BLaER1 treated with 17β-estradiol and CSF1 and Interleukin-3, amounts not matched to agents 10 nM and 100 nM (cell line): ENCODE measurements at regions not wholly inside any gene's neighbourhood (a gene's known extent, or its start where the extent isn't known, plus 50 kb on each side); places are given as distances from the start of the nearest gene placed in this dataset.

Source experiments
- H3K27ac ChIP-seq, 11 experiments: shearing (Covaris generic); formaldehyde crosslinking; 2 replicates each; pipeline ENCODE4 v1.8.1; 2022
- H3K27me3 ChIP-seq, 11 experiments: shearing (Covaris generic); formaldehyde crosslinking; 2 replicates each; pipeline ENCODE4 v1.8.1; 2022
- H3K36me3 ChIP-seq, 11 experiments: shearing (Covaris generic); formaldehyde crosslinking; 2 replicates each; pipeline ENCODE4 v1.8.1; 2022
- H3K4me1 ChIP-seq, 10 experiments: shearing (Covaris generic); formaldehyde crosslinking; 2 replicates each; pipeline ENCODE4 v1.8.1; 2022
- H3K4me2 ChIP-seq, 11 experiments: shearing (Covaris generic); formaldehyde crosslinking; 2 replicates each; pipeline ENCODE4 v1.8.1; 2022
- H3K4me3 ChIP-seq, 10 experiments: shearing (Covaris generic); formaldehyde crosslinking; 2 replicates each; pipeline ENCODE4 v1.8.1; 2022
- H3K9ac ChIP-seq, 11 experiments: shearing (Covaris generic); formaldehyde crosslinking; 2 replicates each; pipeline ENCODE4 v1.8.1; 2022
- H3K9me3 ChIP-seq, 11 experiments: shearing (Covaris generic); formaldehyde crosslinking; replicated peaks in 1 of 11; 2 replicates each; pipeline ENCODE4 v1.8.1; 2022
- H4K20me1 ChIP-seq, 11 experiments: shearing (Covaris generic); formaldehyde crosslinking; 2 replicates each; pipeline ENCODE4 v1.8.1; 2022
- Cebpa-rat ChIP-seq, 11 experiments: shearing (Covaris generic); IDR thresholded peaks; 2 replicates each; pipeline ENCODE4 v1.8.1; 2022

GRCh38 chr2:19009510-19009909 is 348.9 kb downstream of the OSR1 start:
- Histone ChIP-seq H4K20me1 (no peaks in the 10 kb centered on the region), H3K9me3 (peaks cover 0 to 2% (median 0%) of the 10 kb centered on the region in 11 experiments; a peak in 1 of 22 replicates), H3K36me3 (no peaks in the 10 kb centered on the region), H3K27ac (no peak overlapping the region), H3K9ac (no peak overlapping the region), H3K27me3 (no peaks in the 10 kb centered on the region), H3K4me1 (no peaks in the 10 kb centered on the region), H3K4me2 (no peak overlapping the region), H3K4me3 (no peak overlapping the region)
- no peak for TF ChIP-seq Cebpa-rat (IDR thresholded peaks at IDR 0.05)

GRCh38 chr2:19003554-19003953 is 354.9 kb downstream of the OSR1 start:
- H3K4me3 ChIP-seq, result no peak overlapping the region
- H3K9ac ChIP-seq, result no peak overlapping the region
- no peaks in the 10 kb centered on the region for H3K27me3 ChIP-seq
- H3K4me2 ChIP-seq, result no peak overlapping the region
- H3K27ac ChIP-seq, result no peak overlapping the region
- no peaks in the 10 kb centered on the region for H4K20me1 ChIP-seq
- H3K36me3 ChIP-seq, result no peaks in the 10 kb centered on the region
- H3K9me3 ChIP-seq, result no peaks in the 10 kb centered on the region
- 0 out of 20 replicates have a peak, but pooled peaks cover 0 to 2% (median 0%) of the 10 kb centered on the region in 10 experiments for H3K4me1 ChIP-seq
- TF ChIP-seq Cebpa-rat (IDR thresholded peaks at IDR 0.05), result no peak

- H3K4me2 ChIP-seq, result no peak overlapping the region
- no peaks in the 10 kb centered on the region for H3K9me3 ChIP-seq
- no peak for TF ChIP-seq Cebpa-rat (IDR thresholded peaks at IDR 0.05)
- H4K20me1 ChIP-seq, result no peaks in the 10 kb centered on the region
- no peak overlapping the region for H3K27ac ChIP-seq
- no peaks in the 10 kb centered on the region for H3K36me3 ChIP-seq
- no peak overlapping the region for H3K4me3 ChIP-seq
- H3K4me1 ChIP-seq, result 0 out of 20 replicates have a peak, but pooled peaks cover 0 to 6% (median 0%) of the 10 kb centered on the region in 10 experiments
- no peaks in the 10 kb centered on the region for H3K27me3 ChIP-seq
- no peak overlapping the region for H3K9ac ChIP-seq
Measured at GRCh38 chr2:19000776-19001175, 357.6 kb downstream of the OSR1 start.

GRCh38 chr2:18999198-18999597 is 359.2 kb downstream of the OSR1 start:
- no peak overlapping the region for H3K4me3 ChIP-seq
- H3K4me2 ChIP-seq, result no peak overlapping the region
- no peaks in the 10 kb centered on the region for H4K20me1 ChIP-seq
- H3K27ac ChIP-seq, result no peak overlapping the region
- H3K36me3 ChIP-seq, result no peaks in the 10 kb centered on the region
- H3K9me3 ChIP-seq, result no peaks in the 10 kb centered on the region
- no peak for TF ChIP-seq Cebpa-rat (IDR thresholded peaks at IDR 0.05)
- 0 out of 20 replicates have a peak, but pooled peaks cover 0 to 6% (median 0%) of the 10 kb centered on the region in 10 experiments for H3K4me1 ChIP-seq
- no peak overlapping the region for H3K9ac ChIP-seq
- H3K27me3 ChIP-seq, result no peaks in the 10 kb centered on the region

- Histone ChIP-seq H3K4me2 (no peak overlapping the region; a peak in 1 of 22 replicates), H3K4me1 (0 out of 20 replicates have a peak, but pooled peaks cover 0 to 6% (median 0%) of the 10 kb centered on the region in 10 experiments), H3K36me3 (no peaks in the 10 kb centered on the region), H3K4me3 (no peak overlapping the region), H3K27me3 (no peaks in the 10 kb centered on the region), H3K27ac (no peak overlapping the region), H3K9ac (no peak overlapping the region), H3K9me3 (no peaks in the 10 kb centered on the region), H4K20me1 (no peaks in the 10 kb centered on the region)
- TF ChIP-seq Cebpa-rat (IDR thresholded peaks at IDR 0.05), result no peak
Measured at GRCh38 chr2:18998491-18998890, 359.9 kb downstream of the OSR1 start.

- no peak for TF ChIP-seq Cebpa-rat (IDR thresholded peaks at IDR 0.05)
- no peak overlapping the region for H3K4me2 ChIP-seq
- no peak overlapping the region for H3K9ac ChIP-seq
- no peak overlapping the region for H3K27ac ChIP-seq
- H3K36me3 ChIP-seq, result no peaks in the 10 kb centered on the region
- no peaks in the 10 kb centered on the region for H4K20me1 ChIP-seq
- H3K27me3 ChIP-seq, result no peaks in the 10 kb centered on the region
- 0 out of 20 replicates have a peak, but pooled peaks cover 0 to 6% (median 0%) of the 10 kb centered on the region in 10 experiments for H3K4me1 ChIP-seq
- no peaks in the 10 kb centered on the region for H3K9me3 ChIP-seq
- H3K4me3 ChIP-seq, result no peak overlapping the region
Measured at GRCh38 chr2:18993756-18994338, 364.6 kb downstream of the OSR1 start.

- Histone ChIP-seq H3K36me3 (no peaks in the 10 kb centered on the region), H3K27me3 (no peaks in the 10 kb centered on the region), H3K4me3 (no peak overlapping the region), H4K20me1 (no peaks in the 10 kb centered on the region), H3K9me3 (no peaks in the 10 kb centered on the region), H3K4me2 (no peak overlapping the region), H3K9ac (no peak overlapping the region), H3K4me1 (no peaks in the 10 kb centered on the region), H3K27ac (no peak overlapping the region)
- no peak for TF ChIP-seq Cebpa-rat (IDR thresholded peaks at IDR 0.05)
Measured at GRCh38 chr2:18991177-18992168, 366.9 kb downstream of the OSR1 start.

GRCh38 chr2:18988631-18989232 is 369.7 kb downstream of the OSR1 start:
- Histone ChIP-seq H3K4me2 (no peak overlapping the region), H3K27me3 (no peaks in the 10 kb centered on the region), H3K27ac (no peak overlapping the region)

GRCh38 chr2:18987592-18988073 is 370.8 kb downstream of the OSR1 start:
- no peak overlapping the region for H3K4me3 ChIP-seq
- TF ChIP-seq Cebpa-rat (IDR thresholded peaks at IDR 0.05), result no peak
- no peak overlapping the region for H3K4me2 ChIP-seq
- H3K27ac ChIP-seq, result no peak overlapping the region
- no peaks in the 10 kb centered on the region for H3K36me3 ChIP-seq
- no peaks in the 10 kb centered on the region for H3K27me3 ChIP-seq
- no peak overlapping the region for H3K9ac ChIP-seq
- H4K20me1 ChIP-seq, result no peaks in the 10 kb centered on the region
- H3K4me1 ChIP-seq, result no peaks in the 10 kb centered on the region
- H3K9me3 ChIP-seq, result no peaks in the 10 kb centered on the region

More at GRCh38 chr2:18988631-18989232, 369.7 kb downstream of the OSR1 start:
- Histone ChIP-seq H4K20me1 (no peaks in the 10 kb centered on the region), H3K9me3 (no peaks in the 10 kb centered on the region), H3K4me1 (no peaks in the 10 kb centered on the region), H3K9ac (no peak overlapping the region), H3K36me3 (no peaks in the 10 kb centered on the region), H3K4me3 (no peak overlapping the region)
- no peak for TF ChIP-seq Cebpa-rat (IDR thresholded peaks at IDR 0.05)
